ENCODE measurements at regions not wholly inside any gene's neighbourhood (a gene's known extent, or its start where the extent isn't known, plus 50 kb on each side); places are given as distances from the start of the nearest gene placed in this dataset.
"Not testable (repeated sequence)": the region's sequence is repeated elsewhere in the genome, so short reads cannot be mapped to it uniquely, and the experiment has no call there.

DNA sequence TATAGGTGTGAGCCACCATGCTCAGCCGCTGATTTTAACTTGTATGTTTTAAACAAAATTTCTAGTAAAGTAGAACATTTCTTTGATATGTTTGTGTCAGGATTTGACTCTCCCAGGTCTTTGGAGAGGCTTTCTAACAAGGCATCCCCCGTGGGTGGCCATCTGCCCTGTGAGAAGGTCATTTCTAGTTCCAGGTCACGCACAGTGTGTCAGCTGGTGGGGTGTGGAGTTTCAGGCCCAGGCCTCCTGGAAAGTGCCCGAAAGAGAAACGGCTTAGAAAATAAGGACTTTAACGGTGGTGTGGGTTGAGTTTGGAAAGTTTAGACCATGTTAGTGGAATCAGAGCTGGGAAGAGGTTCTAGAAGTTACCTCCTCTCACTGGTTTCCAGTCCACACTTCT lies 61.0 kb downstream of the SPDYE17 start:
- DNase-seq: not testable (repeated sequence)

- not testable (repeated sequence) for DNase-seq
These were observed 62.3 kb downstream of the SPDYE17 start for GRCh38 chr7:76969892-76970291.

DNA sequence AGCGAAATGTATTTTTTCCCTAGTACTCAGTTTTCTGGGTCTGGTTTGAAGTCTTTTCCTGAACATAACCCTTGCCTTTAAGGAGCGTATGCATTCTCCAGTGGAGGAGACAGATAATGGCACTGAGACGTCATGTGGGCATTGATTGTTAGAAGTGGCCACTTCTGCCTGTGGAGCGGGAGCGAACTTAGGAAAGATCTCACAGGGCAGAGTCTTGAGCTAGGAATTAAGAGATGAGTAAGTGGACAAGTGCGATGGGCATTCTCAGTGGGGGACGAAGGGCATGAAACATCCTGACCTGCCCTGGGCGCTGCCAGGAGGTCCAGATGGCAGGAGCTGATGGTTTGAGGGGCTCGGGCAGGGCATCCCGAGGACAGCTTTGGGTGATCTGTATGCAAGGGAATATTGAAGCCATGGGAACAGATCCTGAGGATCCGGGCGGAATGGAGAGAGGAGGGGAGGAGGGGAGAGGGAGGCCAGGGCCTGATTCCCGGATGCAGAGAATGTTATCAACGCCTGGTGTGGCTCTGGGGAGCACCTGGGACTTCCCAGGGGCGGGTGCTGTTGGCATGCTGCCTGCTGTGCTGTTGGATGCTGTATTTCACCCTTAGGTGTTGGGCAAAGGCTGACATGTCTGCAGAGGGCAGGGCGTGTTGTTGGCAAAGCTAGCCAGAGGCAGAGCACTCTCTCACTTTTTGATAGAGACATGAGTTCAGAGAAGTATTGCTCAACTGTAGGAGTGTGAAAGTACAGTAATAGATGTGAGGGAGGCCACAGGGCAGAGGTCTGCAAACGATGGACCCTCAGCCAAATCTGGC lies 66.2 kb downstream of the SPDYE17 start:
- not testable (repeated sequence) for DNase-seq

DNA sequence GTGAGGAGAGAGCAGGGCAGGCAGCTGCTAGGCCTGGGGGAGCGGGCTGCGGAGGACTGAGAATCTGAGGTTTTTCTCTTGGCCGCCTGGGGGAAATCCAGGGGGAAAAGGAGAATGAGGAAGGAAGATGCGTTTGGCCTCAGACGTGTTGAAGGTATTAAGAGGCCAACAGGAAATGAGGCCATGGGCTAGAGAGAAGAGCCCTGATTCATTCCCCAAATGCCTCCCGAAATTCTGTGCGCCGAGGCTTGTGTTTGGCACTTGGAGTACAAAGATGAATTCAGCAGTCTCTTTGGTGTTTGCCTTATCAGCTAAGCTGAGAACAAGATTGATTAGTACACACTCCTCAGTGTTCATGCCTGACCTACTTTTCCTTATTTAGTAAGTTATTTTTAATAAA lies 68.1 kb downstream of the SPDYE17 start:
- DNase-seq: not testable (repeated sequence)

- not testable (repeated sequence) for DNase-seq
These were observed 69.1 kb downstream of the SPDYE17 start for GRCh38 chr7:76963061-76963460.

- not testable (repeated sequence) for DNase-seq
These were observed 71.7 kb downstream of the SPDYE17 start for GRCh38 chr7:76960400-76960986.

DNA sequence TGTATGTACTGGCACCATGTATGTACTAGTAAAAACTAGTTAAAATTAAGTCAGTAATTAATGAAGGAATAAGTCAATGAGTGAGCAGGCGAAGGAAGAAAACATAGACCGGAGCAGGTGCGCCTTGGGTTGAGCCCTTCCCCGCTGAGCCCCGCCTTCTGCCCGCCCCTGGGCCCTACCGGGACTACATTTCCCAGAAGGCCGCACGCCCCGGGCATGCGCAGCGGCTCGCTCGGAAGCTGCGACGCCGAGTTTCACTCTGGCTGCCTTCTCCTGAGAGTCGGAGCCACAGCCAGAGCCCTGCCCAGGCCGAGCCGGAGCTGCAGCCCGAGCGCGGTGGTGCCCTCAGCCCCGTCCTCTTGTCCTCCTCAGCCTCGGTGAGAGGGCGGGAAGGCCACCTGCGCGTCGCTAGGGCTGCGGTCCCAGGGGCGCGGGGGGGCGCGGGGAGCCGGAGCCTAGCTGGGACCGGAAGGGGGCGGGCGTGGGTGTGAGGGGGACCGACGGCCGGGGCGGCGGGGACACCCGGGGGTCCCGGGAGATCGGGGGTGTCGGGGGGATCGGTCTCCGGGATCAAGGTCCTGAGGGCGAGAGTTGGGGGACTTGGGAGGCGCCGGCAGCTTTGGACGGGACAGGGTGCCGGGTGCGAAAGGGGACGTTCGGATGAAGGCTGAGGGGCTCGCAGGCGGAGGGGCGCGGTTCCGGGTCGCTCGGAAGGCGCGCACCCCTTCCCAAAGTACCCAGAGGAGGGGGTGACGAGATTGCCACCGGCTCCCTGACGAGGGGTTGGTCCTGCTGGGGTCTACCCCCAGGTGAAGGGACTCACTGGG lies 72.4 kb downstream of the SPDYE17 start:
- DNase-seq: not testable (repeated sequence)

DNA sequence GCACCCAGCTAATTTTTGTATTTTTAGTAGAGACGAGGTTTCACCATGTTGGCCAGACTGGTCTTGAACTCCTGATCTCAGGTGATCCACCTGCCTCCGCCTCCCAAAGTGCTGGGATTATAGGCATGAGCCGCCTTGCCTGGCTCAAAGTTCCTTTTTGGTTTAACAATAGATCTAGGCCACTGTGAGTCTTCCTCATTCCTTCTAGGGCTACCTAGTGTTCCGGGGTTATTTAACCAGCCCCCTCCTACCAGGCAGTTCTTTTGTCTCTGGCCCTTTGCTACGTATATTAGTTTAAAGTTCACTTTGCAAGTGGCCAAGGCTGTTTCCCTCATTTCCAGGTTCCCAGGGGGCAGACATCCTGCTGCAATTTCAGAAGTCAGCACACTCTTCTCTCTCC lies 75.6 kb downstream of the SPDYE17 start:
- DNase-seq: not testable (repeated sequence)

DNA sequence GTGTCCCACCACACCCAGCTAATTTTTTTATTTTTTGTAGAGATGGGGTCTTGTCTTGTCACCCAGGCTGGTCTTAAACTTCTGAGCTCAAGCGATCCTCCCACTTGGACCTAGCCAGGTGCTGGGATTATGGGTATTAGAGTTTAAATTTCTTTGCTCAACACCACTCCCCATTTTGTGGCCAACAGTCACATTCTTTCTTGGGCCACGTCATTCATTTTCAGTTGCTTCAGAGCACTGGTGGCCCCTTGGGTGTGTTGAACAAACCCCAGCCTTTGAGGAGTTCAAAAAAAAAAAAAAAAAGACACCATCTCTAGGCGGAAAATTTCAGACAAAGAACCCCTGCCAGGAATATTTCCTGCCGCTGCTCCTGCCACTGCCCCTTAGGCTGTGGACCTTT lies 77.0 kb downstream of the SPDYE17 start:
- not testable (repeated sequence) for DNase-seq

- DNase-seq: not testable (repeated sequence)
These were observed 87.6 kb downstream of the SPDYE17 start for GRCh38 chr7:76944603-76945002.

GRCh38 chr7:76941809-76942765 lies 90.1 kb downstream of the SPDYE17 start:
- DNase-seq: not testable (repeated sequence)

GRCh38 chr7:76937781-76938180 lies 94.4 kb downstream of the SPDYE17 start:
- DNase-seq: not testable (repeated sequence)

DNA sequence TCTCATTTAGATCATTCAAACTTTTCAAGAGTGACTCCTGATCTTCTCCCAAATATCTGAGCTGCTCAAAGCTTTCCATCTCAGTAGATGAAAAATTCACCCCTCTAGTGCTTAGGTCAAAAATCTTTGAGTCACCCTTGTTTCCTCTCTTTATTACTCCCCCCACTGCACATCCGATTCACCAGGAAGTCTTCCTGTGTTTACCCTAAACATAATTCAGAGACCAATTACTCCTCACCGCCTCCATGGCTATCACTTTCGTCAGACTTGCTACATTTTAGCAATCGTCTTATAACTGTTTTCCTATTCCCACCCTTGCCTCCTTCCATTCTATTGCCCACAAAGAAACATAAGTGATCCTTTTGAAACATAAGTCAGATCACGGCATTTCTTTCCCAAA lies 94.8 kb downstream of the SPDYE17 start:
- DNase-seq: not testable (repeated sequence)

GRCh38 chr7:76936346-76936745 lies 95.8 kb downstream of the SPDYE17 start:
- not testable (repeated sequence) for DNase-seq

DNA sequence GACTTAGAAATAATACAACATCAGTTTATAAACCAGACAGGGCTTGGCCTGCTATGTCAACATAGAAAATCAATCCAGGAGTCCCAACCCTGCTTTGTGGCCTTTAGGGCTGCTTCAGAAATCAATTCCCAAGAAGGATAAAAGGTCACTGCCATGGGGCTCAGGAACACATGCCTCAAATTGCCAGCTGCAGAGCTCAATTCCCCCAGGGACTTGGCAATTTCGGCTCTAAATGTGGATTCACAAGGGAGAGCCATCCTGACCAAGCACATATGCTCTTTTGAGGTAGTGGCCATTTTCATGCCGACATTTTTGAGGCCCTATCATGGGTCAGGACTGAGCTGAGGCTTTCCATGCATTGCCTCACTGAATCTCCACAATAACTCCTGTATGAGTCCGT lies 97.5 kb downstream of the SPDYE17 start:
- not testable (repeated sequence) for DNase-seq

GRCh38 chr7:76932957-76933356 lies 99.2 kb downstream of the SPDYE17 start:
- DNase-seq: not testable (repeated sequence)

DNA sequence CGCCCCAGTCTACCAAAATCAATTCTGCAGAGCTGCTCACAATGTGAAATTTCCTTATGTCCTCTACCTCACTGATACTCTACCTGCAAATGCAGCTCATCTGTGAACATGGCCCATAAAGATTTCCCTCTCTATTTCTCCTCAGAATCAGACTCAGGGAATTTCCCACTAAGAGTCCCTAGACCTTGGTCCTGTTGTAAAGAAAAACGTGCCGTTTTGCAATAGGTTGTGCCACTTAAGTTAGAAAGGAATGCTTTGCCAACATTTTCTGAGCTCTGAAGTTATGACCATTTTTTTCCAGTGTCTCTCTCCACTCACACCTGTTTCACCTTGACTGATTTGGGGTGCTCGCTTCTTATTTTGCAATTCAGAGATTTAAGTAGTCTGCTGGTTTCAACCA lies 100.7 kb downstream of the SPDYE17 start:
- not testable (repeated sequence) for DNase-seq

GRCh38 chr7:76930416-76930815 lies 101.7 kb downstream of the SPDYE17 start:
- not testable (repeated sequence) for DNase-seq

- DNase-seq: not testable (repeated sequence)
These were observed 103.4 kb downstream of the SPDYE17 start for GRCh38 chr7:76928751-76929150.

GRCh38 chr7:76927741-76928393 lies 104.3 kb downstream of the SPDYE17 start:
- not testable (repeated sequence) for DNase-seq

- DNase-seq: not testable (repeated sequence)
These were observed 105.7 kb downstream of the SPDYE17 start for GRCh38 chr7:76926416-76926815.

DNA sequence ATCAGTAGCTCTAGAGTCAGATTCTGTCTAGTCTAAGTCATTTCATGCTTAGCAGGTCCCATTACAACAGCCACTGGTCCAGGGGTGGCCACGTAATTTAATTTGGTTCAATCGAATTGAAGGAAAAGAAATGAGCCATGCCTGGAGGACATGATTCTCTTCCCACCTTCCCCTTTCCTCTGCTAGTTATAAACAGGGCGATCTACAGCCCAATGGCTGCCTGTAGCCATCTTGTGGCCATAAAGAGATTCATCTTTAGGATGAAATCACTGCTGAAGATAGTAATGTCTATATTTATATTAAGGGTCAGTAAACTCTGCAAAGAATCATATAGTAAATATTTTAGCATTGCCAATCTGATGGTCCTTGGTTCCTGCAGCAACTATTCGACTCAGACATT lies 107.4 kb downstream of the SPDYE17 start:
- not testable (repeated sequence) for DNase-seq
